ENCODE measurements at regions not wholly inside any gene's neighbourhood (a gene's known extent, or its start where the extent isn't known, plus 50 kb on each side); places are given as distances from the start of the nearest gene placed in this dataset.

GRCh38 chr2:16140771-16141640 lies 200.7 kb downstream of the MYCN start:
- no peak for DNase-seq

GRCh38 chr2:16139663-16140615 lies 199.6 kb downstream of the MYCN start:
- DNase-seq = no peak

GRCh38 chr2:16138811-16139662 lies 198.7 kb downstream of the MYCN start:
- no peak for DNase-seq

GRCh38 chr2:16137080-16137755 lies 196.9 kb downstream of the MYCN start:
- no peak for DNase-seq

- no peak for DNase-seq
Observed at GRCh38 chr2:16136461-16137035, 196.2 kb downstream of the MYCN start.

GRCh38 chr2:16135913-16136310 lies 195.6 kb downstream of the MYCN start:
- no peak for DNase-seq

- DNase-seq = no peak
Observed at GRCh38 chr2:16135196-16135912, 195.0 kb downstream of the MYCN start.

GRCh38 chr2:16134436-16135165 lies 194.3 kb downstream of the MYCN start:
- no peak for DNase-seq

- DNase-seq = no peak
Observed at GRCh38 chr2:16130906-16131400, 190.6 kb downstream of the MYCN start.

GRCh38 chr2:16130541-16130880 lies 190.2 kb downstream of the MYCN start:
- DNase-seq = no peak

GRCh38 chr2:16129716-16130540 lies 189.6 kb downstream of the MYCN start:
- DNase-seq = no peak

- DNase-seq = no peak
Observed at GRCh38 chr2:16128746-16129610, 188.6 kb downstream of the MYCN start.

GRCh38 chr2:16127958-16128357 lies 187.6 kb downstream of the MYCN start:
- DNase-seq = no peak

GRCh38 chr2:16127276-16127940 lies 187.1 kb downstream of the MYCN start:
- no peak for DNase-seq

GRCh38 chr2:16126517-16127275 lies 186.3 kb downstream of the MYCN start:
- no peak for DNase-seq

GRCh38 chr2:16125614-16126516 lies 185.5 kb downstream of the MYCN start:
- no peak for DNase-seq
